HG02642 (cell line): ENCODE measurements at regions not wholly inside any gene's neighbourhood (a gene's known extent, or its start where the extent isn't known, plus 50 kb on each side); places are given as distances from the start of the nearest gene placed in this dataset.
"Not testable (repeated sequence)": the region's sequence is repeated elsewhere in the genome, so short reads cannot be mapped to it uniquely, and the experiment has no call there.

Source experiments
- ATAC-seq: cut with Tn5 transposase; IDR thresholded peaks from one replicate; pipeline ENCODE4 v1.9.1; 2021; ENCODE audit warnings: mild to moderate bottlenecking; ENCODE audit not compliant: unreplicated experiment, poor library complexity

DNA sequence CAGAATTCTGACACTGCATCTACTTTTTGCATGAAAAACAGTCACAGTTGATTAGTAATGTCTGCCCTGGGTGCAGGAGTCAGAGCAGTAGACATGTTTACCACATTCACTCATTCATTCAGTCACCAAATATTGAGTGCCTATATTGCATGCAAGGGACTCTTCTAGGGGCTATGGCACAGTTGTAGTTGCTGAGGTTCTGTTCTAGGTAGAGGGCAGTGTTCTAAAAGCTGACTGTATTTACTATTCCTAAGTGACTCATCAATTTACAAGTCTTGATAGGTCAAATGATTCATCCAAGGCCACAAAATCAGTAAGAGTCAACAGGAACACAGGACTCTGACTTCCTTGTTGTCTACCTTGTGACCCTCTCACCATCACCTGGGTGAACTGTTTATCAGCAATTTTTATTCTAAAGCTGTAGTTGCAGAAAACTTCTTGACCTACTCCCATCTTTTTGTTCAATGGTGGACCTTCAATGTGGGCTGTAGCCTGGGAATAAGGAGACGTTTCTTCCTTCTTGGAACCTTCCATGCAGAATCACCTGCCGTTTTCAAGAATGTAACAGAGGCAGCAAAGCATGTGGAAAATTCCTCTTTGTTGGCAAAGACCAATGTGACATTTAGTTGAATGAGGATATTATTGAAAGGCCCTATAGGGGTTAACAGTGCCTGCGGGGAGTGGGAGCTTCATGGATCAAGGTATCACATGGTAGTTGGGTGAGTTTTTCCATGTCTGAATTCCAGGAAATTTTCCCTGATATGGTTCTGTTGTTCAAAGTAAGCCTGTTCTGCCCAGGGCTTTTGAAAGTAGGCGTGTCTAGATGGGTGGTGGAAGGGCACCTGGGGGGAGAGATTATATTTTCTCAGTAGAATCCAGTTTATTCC lies 223.2 kb downstream of the KTN1 start:
- ATAC-seq = no peak

DNA sequence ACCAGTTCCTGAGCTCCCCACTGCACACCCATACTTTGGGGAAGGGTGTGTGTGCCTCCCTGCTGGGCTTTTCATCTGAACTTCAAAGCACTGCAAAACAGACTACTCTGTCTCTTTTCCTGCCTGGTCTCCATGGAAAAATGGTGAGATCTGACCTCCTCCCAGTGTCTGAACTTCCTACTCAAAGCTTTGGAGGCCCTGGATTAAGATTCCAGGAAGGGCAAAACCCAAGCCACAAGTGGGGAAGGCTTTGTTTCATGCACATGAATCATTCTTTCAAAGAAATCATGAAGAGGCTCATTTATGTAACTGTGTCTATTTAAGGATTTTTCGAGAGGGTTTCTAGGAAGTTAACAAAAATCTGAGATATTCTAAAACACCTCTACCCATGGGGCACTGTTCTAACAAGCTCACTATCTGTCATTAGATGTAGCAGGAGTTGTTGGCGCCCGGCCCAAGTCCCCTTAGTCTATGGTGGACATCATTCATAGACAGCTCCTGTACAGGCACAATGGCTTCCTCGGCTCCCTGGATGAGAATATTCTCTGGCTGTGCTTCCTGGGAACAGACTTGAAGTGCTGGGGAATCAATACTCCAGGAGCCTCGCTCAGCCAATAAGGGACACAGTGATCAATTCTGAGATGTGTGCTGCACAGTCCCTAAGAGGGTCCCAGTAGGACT lies 224.0 kb downstream of the KTN1 start:
- ATAC-seq = no peak

DNA sequence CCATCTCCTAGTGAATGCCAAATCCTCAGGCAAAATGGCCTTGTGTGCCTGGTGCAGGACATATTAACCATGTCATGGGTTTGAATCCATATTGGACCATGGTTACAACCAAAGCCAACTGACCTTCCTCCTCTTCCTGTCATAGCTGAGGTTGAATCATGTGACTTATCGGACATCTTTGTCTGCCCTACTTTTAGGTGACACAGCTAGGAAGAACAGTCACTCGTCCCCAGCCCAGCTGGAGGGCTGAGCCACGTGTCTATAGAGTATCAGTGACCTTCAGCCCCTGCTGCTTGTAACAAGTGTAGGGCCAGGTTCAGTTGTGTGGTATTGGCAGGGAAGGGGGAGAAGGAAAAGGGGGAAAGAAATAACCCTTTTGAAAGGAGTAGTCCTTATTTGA lies 225.2 kb downstream of the KTN1 start:
- ATAC-seq = no peak

DNA sequence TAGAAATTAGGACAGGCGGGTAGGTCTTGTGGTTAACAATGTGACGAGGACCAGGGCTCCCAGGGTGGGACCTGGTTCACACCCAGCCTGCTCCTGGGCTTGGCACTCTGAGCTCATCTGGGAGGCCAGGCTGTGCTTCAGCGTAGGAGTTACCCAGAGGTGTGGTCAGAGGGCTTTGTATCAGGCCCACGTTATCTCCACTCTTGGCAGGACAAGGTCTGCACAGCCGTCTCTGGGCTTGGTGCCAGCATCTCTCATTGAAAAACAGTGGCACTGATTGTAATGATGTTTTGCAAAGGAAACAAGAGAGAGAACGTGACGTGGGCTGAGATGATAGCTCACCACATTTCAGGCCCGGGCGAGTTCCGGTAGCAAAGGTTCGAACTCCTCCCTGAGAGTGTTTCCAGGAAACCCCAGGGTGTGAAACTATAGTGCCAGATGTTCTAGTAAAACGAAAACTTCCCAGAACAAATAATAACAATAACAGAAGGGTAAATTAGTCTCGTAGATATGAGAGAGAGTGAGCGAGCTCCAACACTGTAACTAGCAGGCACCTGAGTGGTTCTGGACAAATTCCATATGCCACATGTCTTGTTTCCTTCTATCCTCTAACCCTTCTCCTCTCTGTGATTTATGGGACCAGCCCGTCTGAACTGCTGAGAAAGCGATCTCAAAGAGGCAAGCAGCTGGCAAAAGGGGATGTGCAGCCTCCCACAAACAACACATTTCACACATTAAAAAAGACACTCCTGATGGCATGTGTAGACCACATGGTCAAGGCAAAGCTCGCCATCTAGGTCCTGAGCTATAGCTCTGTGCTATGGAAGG lies 227.3 kb downstream of the KTN1 start:
- peak; percentile 63 for ATAC-seq

DNA sequence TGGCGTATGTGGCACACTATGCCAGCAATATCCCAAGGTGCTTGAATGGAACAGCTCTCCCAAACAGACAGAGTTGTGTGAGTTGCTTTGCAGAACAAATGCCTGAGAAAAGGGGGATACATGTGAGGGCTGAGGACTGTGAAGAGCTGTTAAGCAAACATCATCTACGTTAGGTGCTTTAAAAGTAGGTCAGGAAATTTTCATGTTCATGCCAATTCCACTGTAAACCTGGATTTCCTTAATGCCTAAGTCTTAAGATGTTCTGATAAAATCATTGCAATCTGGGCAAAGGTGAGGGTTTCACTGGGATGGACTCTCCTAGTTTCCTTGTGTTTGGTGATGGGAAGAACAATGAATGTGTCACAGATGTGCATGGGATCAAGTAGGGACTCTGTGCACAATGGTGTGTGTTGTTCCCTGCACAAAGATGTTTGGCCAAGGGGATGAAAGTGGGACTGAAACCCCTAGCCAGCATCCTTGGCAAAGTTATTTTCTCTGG lies 227.9 kb downstream of the KTN1 start:
- no peak for ATAC-seq

DNA sequence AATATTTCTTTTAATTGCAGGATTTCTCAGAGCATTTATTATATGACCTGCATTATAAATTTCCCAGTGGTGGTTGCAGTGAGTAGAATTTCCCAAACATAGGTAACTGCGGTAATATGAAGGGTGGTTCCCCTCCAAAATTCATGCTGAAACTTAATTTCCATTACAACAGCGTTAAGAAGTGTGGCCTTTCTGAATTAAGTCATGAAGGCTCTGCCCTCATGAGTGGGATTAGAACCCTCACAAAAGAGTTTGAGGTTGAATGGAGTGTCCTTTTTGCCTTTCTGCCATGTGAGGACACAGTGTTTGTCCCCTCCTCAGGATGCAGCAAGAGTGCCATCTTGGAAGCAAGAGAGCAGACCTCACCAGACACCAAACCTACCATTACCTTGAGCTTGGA lies 233.6 kb downstream of the KTN1 start:
- ATAC-seq = no peak

DNA sequence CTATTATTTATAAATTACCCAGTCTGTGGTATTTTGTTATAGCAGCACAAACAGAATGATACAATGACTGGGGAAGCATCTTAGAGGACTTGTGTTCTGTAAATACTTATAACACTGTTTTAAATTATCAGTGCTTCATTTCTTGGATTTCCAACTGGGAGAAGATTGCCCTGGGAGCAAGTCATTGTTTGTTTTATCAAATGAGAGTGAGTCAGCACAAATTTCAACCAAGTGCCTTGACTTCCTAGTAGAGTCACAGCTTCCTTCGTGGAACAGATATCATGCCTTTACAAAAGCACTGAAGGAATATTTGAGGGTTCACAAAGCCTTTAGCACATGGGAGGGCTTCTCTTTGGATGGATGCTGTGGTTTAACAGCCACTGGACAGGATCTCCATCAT lies 234.1 kb downstream of the KTN1 start:
- ATAC-seq = no peak

DNA sequence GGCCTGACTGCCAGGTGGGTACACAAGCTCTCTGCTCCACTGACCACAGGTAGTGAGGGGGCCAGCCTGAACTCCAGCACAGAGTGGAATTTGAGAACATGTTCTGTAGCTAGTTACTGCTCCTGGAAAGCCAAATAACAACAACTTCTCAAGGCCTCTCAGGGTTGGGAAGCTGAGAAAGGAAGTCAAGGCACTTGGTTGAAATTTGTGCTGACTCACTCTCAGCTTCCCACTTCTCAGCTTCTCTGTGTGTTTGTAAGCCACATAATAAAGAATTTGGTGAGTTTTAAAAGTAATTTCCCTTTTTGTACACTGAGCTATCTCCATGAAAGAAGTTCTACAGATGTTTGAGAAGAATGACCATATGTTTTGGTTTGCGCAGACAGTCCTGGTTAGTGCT lies 234.9 kb downstream of the KTN1 start:
- ATAC-seq = no peak

DNA sequence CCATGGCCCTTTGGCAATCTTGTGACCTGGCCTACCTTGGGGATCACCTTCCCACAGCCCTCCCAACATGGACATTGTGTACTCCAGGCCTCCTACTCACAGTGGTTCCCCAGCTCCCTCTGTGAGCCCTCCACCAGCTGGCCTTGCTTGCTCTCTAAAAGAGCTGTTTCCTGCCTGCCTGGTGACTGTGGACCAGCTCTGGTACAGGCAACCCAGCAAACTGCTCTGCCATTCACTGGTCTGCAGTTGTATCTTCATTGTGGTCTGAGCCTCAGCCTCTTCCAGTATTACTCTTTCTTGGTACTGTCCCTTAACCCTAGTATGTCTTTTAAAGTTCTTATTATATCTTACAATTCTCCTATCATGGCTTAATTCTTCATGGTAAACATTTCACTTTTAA lies 236.2 kb downstream of the KTN1 start:
- ATAC-seq = no peak

DNA sequence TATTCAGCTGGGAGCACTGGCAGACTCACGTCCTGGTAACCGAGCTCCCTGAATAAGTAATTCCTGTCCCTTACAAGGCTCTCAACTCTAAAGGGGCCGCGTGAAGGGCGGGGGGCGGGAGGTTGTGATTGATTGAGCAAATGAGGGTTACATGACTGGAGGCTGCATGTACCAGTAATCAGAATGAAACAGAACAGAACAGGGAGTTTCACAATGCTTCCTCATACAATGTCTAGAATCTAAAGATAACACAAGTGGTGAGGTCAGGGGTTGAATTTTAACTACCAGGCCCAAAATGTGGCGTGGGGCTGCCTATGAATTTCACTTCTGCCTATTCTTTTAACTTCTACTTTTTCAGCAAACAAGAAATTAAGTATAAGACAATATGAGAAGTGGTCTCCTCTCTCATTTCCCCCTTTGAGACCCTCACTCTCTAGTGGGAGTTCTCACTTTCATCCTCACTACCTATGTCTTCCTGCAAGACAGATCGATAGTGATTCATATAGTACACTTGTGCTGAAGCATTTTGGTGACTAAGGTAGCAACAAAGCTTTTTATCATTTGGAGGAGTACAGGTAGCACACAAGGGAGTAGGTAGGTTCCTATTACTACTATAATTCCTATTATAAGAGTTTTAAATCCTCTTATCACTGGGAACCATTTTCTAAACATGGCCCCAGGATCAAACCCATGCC lies 239.8 kb downstream of the KTN1 start:
- ATAC-seq = peak; percentile 83

DNA sequence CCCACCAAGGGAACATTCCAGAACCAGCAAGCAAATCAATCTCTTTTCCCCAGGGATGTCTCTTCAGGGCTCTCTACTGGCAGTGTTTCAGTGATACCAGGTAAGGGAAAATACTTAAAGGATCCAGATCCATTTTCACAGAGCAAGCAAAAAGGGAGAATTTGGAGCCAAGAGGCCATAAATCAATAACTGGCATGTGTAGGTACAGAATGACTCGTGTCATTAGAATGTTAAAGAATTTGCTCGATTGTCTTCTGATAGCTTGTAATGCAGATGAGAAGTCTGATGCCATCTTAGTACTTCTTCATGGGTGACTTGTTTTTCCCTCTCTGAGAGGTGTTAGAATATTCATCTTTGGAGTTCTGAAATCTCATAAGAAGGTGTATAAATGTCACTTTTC lies 242.9 kb downstream of the KTN1 start:
- ATAC-seq = no peak

DNA sequence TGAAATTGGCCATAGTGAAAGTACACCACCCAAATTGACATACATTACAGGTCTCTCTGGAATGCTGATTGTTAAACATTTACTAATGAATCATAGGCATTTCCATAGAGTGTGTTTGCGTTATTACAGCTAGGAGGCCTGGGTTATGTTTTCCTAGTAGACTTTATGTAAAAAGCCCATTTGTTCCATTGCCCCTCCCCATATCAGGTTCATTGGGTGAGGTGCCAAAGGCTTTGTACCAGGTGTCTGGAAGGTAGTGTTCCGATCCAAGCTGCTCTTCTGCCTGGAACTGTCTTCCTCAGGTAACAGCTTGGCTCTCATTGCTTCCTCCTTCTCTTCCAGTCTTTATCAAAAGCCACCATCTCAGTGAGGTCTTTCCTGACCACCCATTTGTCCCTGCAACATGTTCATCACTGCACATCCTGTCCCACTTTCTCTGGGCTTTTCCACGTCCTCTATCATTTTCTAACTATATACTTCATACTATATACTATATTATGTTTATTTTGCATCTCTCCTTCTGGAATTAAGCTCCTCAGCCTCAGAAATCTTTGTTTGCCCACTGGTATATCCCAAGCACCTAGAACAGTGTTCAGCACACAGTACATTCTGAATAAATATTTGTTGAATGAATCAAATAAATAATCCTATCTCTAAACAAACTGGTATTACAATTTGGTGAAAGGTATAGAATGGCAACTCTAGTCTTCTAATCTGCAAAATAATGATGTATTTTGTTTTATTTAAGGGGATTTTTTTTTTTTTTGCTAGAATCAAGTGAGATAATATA lies 252.3 kb downstream of the KTN1 start:
- no peak for ATAC-seq

DNA sequence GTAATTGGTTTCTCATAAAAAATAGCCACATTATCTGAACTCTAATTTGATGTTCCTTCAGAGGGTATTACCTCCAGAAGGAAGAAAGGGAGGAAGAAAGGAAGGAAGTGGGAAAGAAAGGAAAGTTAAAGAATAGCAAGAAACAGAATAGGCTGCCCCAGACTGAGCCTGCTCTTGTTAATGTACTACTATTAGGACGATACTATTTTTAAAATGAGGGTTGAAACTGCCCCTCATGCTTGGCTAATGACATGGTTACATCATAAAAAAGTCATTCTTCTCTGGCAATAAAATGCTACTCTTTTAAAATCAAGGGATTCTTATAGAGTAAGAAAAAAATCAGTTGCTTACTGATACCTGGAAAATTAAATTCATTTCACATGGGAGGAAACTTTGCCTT lies 253.0 kb downstream of the KTN1 start:
- no peak for ATAC-seq

DNA sequence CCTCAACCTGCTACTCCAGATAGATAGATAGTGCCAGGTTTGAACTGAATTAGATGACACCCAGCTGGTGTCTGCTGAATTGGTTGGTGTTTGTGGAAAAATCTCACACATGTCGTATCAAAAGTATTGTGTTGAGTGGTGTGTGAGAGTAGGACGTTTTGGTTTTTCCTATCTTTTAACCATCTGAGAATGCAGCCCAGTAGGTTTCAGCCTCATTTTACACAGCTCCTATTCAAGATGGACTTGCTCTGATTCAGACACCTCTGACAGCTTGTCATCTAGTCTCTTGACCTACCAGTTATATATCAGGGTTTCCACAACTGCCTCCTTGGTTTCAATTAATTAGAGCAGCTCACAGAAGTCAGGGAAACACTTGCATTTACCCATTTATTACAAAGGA lies 254.4 kb downstream of the KTN1 start:
- no peak for ATAC-seq

DNA sequence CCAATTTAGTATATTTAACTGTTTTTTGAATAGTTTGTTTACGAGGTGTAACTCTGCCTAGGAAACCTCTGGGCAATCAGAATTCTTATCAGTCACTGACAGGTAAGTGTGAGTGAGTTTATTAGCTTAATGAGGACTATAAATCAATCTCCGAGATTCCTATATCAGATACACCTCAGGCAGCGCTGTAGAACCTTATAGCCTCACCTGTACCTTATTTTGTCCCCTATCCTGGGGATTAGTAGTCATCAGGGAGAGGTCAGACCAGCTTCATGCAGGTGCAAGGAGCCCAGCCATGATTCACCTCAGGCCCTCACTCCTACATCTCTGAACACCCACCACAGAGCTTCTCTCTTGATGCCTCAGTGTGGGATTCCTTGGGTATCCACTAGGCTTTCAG lies 256.0 kb downstream of the KTN1 start:
- ATAC-seq = no peak

DNA sequence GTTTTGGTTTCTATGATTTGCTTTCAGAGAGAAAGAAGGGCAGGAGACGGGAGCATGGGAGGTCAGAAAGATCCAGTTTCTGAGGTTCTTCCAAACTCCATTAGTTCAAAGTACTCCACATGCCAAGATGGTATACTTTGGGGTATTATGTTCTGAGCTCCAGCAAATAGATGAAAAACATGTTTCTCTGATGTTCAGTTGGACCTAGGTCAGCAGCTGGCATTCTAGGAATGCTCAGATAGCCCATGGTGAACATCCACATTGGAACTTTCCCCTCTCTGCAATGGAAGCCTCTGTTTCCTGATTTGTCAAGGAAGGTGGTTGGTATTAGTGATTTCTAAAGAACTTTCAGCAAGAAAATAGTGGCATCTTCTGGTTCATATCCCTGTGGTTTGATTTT lies 257.5 kb downstream of the KTN1 start:
- ATAC-seq = no peak

DNA sequence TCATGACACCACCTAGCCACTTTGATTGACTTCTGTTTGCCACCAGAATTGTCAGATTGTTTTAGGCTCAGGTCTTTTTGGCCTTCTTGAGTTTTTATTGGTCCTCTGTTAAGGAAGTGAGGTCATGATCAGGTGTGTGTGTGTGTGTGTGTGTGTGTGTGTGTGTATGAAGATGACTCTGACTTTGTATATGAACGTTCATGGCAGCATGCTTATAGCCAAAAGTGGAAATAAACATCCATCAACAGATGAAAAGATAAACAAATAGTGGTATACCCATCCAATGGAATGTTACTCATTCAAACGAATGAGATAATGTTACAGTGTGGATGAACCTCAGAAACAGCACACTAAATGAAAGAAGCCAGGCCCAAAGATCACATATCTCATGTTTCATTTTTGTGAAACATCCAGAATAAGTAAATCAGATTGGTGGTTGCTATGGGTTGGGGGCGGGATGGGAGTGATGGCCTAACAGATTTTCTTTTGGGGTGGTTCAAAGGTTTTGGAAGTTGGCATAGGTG lies 258.6 kb downstream of the KTN1 start:
- no peak for ATAC-seq

DNA sequence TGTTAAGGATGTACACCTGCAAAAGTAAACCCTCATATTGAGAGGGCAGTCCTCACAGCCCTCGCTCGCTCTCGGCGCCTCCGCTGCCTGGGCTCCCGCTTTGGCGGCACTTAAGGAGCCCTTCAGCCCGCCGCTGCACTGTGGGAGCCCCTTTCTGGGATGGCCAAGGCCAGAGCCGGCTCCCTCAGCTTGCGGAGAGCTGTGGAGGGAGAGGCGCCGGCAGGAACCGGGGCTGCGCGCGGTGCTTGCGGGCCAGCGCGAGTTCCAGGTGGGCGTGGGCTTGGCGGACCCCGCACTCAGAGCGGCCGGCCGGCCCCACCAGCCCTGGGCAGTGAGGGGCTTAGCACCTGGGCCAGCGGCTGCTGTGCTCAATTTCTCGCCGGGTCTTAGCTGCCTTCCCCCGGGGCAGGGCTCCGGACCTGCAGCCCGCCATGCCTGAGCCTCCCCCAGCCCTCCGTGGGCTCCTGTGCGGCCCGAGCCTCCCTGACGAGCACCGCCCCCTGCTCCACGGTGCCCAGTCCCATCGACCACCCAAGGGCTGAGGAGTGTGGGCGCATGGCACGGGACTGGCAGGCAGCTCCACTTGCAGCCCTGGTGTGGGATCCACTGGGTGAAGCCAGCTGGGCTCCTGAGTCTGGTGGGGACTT lies 259.4 kb downstream of the KTN1 start:
- not testable (repeated sequence) for ATAC-seq

DNA sequence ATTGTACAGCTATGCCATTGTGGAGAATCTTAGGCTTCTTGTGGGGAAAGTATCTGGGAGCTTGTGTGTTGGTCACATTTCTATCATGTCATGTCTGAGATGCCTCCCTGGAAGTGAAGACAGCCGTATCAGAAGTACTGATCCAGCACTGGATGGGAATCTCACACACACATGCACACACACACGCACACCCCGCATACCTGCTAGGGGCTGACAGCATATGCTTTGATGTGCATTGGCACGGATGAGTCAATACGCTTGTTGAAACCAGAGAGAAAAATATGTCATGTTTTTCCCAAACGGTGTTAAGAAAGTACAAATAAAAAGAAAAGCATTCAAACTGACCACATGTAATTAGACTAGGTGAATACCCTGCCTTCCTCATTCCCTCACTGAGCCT lies 260.8 kb downstream of the KTN1 start:
- ATAC-seq = no peak
